Body of pancreas (tissue), 4 donors: ENCODE measurements at regions not wholly inside any gene's neighbourhood (a gene's known extent, or its start where the extent isn't known, plus 50 kb on each side); places are given as distances from the start of the nearest gene placed in this dataset.

ENCODE experiments used
- ATAC-seq: fragments of 150-250 bp; one replicate; pipeline ENCODE4 v1.9.1; 2016
- DNase-seq, 4 donors: peaks; one replicate each; pipeline ENCODE4 v3.0.0-alpha.2; 2019
- H3K27ac ChIP-seq, 4 donors: fragments of 200-600 bp; sonication (generic); 1 replicate in 3 of 4; 2 replicates in 1 of 4; pipeline versions ENCODE4 v1.5.1 to v1.6.1; 2016 to 2019; ENCODE audit warnings: mild to moderate bottlenecking in 1 of 4, mixed read lengths in 1 of 4, moderate library complexity in 1 of 4
- H3K27me3 ChIP-seq, 2 donors: fragments of 200-600 bp; sonication (generic); one replicate each; pipeline ENCODE4 v1.6.0; 2016; ENCODE audit warnings: mild to moderate bottlenecking in 1 of 2
- H3K36me3 ChIP-seq, 2 donors: fragments of 200-600 bp; sonication (generic); replicated peaks in 1 of 2; 2 replicates each; pipeline ENCODE4 v1.5.1; 2016; ENCODE audit warnings: low read depth in 2 of 2; ENCODE audit not compliant: insufficient read depth in 1 of 2
- H3K4me1 ChIP-seq: fragments of 200-600 bp; sonication (generic); one replicate; pipeline ENCODE4 v1.6.0; 2016
- H3K4me3 ChIP-seq, 2 donors: fragments of 200-600 bp; sonication (generic); 1 replicate in 1 of 2; 2 replicates in 1 of 2; pipeline ENCODE4 v1.5.1; 2016 to 2019
- H3K9me3 ChIP-seq, 3 donors: fragments of 200-600 bp; sonication (generic); 1 replicate in 2 of 3; 2 replicates in 1 of 3; pipeline ENCODE4 v1.5.1; 2016
- POLR2A ChIP-seq, 3 donors: fragments of 450-650 bp; IDR thresholded peaks; one replicate each; pipeline ENCODE4 v1.6.1; 2016; ENCODE audit warnings: antibody characterized with exemption in 3 of 3, mild to moderate bottlenecking in 2 of 3
- WGBS, 2 donors: methylation state at CpG; one replicate each; pipeline ENCODE4 v1.1.5; 2017; 5-methylcytosine and 5-hydroxymethylcytosine counted together
- intact Hi-C: fragments of 100-400 bp; cut with DNase I; formaldehyde crosslinking; loops from one replicate; pipeline ENCODE4 v1.15.1; 2023
- TF ChIP-seq, protein P1 (sequence below), 7 experiments: fragments of 450-650 bp in 4 of 7; fragments of 200-600 bp in 3 of 7; sonication (generic) in 3 of 7; IDR thresholded peaks; one replicate each; pipeline ENCODE4 v1.5.1; 2016 to 2019; ENCODE audit warnings: antibody characterized with exemption in 7 of 7

DNA sequence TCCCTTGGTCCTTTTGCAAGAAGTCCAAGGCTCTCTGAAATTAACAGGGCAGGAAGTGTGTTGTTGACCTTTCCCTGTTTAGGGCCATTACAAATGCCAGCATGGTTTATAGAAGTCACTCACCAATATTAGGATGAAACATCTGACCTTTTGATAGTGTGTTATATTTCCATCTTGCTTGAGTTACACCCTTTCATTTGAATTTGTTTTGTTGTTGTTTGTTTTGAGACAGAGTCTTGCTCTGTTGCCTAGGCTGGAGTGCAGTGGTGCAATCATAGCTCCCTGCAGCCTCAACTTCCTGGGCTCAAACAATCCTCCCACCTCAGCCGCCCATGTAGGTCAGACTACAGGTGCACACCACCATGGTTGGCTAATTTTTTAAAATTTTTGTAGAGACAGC, 241.1 kb upstream of the USP9Y start:
- no peak for DNase-seq
- H3K36me3 ChIP-seq, result no peaks in the 10 kb centered on the region
- intact Hi-C loops, result no loop called here
- H3K27ac ChIP-seq, result no peak overlapping the region
- no peaks in the 10 kb centered on the region for H3K27me3 ChIP-seq
- no peak for ATAC-seq
- H3K4me3 ChIP-seq, result no peak overlapping the region
- WGBS, 2 donors, result 60 to 86% methylated on average over 1 of the region's 1 CpG
- no peaks in the 10 kb centered on the region for H3K9me3 ChIP-seq
- no peaks in the 10 kb centered on the region for H3K4me1 ChIP-seq
- TF ChIP-seq, protein P1, sequence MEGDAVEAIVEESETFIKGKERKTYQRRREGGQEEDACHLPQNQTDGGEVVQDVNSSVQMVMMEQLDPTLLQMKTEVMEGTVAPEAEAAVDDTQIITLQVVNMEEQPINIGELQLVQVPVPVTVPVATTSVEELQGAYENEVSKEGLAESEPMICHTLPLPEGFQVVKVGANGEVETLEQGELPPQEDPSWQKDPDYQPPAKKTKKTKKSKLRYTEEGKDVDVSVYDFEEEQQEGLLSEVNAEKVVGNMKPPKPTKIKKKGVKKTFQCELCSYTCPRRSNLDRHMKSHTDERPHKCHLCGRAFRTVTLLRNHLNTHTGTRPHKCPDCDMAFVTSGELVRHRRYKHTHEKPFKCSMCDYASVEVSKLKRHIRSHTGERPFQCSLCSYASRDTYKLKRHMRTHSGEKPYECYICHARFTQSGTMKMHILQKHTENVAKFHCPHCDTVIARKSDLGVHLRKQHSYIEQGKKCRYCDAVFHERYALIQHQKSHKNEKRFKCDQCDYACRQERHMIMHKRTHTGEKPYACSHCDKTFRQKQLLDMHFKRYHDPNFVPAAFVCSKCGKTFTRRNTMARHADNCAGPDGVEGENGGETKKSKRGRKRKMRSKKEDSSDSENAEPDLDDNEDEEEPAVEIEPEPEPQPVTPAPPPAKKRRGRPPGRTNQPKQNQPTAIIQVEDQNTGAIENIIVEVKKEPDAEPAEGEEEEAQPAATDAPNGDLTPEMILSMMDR (IDR thresholded peaks at IDR 0.05), result no peak
- TF ChIP-seq POLR2A (IDR thresholded peaks at IDR 0.05), result no peak

DNA sequence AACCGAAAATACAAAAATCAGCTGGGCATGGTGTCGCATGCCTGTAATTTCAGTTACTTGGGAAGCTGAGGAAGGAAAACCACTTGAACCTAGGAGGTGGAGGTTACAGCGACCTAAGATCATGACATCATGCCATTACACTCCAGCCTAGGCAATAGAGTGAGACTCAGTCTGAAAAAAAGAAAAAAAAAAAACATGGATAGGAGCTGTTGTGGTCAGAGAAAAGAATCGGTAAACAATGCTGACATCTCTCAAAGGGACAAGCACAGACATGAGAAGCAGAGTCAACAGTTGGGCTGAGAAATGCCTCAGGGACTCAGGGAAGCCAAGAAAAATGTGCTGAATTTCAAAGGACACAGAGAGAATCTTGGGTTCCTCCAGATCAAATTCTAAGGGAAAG, 236.9 kb upstream of the USP9Y start:
- no peak for TF ChIP-seq POLR2A (IDR thresholded peaks at IDR 0.05)
- TF ChIP-seq, protein P1 (IDR thresholded peaks at IDR 0.05), result no peak
- no peaks in the 10 kb centered on the region for H3K4me1 ChIP-seq
- H3K27ac ChIP-seq, result no peak overlapping the region
- no peaks in the 10 kb centered on the region for H3K36me3 ChIP-seq
- H3K27me3 ChIP-seq, result no peaks in the 10 kb centered on the region
- intact Hi-C loops, result no loop called here
- no peak for ATAC-seq
- 73 to 74% methylated on average over 3 to 4 of the region's 4 CpGs for WGBS, 2 donors
- H3K9me3 ChIP-seq, result no peaks in the 10 kb centered on the region
- no peak overlapping the region for H3K4me3 ChIP-seq
- no peak for DNase-seq

DNA sequence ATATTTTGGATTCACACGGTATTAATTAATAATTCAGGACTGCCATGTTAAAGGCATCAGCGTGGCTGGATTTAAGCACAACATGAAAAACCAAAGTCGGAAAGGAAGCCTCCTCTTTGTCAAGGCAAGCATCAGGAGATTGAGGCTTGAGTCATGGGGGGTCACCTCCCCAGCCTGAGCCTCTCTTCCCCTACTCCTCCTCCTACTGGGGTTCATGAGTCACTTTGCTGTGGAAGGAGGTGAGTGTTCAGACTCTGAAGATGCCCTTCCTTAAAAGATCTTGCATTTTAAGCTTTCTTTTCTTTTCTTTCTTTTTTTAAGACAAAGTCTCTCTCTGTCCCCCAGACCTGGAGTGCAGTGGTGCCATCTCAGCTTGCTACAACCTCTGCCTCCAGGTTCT, 235.3 kb upstream of the USP9Y start:
- H3K4me3 ChIP-seq, result no peak overlapping the region
- DNase-seq (no peak), ATAC-seq (no peak)
- H3K36me3 ChIP-seq, result no peaks in the 10 kb centered on the region
- no peak overlapping the region for H3K27ac ChIP-seq
- H3K4me1 ChIP-seq, result no peaks in the 10 kb centered on the region
- no peaks in the 10 kb centered on the region for H3K9me3 ChIP-seq
- no peaks in the 10 kb centered on the region for H3K27me3 ChIP-seq
- intact Hi-C loops, result no loop called here
- WGBS, 2 donors, result 75 to 93% methylated on average over 3 of the region's 3 CpGs
- TF ChIP-seq POLR2A (IDR thresholded peaks at IDR 0.05), result no peak
- TF ChIP-seq, protein P1 (IDR thresholded peaks at IDR 0.05), result no peak

DNA sequence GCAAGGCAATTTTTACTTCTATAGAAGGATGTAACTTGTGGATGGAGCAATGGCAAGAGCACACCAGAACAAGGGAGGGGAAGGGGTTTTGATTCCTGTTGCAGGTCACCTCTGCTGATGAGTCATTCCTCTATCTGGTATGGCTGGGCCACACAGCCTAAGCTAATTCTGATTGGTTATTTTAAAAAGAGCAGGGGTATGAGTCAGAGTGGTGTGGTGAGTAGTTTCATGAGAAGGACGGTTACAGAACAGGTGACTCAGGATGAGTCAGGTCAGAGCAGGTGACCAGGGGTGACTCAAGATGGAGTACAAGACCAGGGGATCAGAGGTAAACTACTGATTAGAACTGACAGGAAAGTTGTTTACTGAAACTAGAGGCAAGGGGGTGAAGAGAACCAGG, 231.9 kb upstream of the USP9Y start:
- Histone ChIP-seq H3K27me3 (no peaks in the 10 kb centered on the region), H3K4me3 (no peak overlapping the region), H3K9me3 (no peaks in the 10 kb centered on the region), H3K27ac (no peak overlapping the region), H3K36me3 (no peaks in the 10 kb centered on the region), H3K4me1 (no peaks in the 10 kb centered on the region)
- DNase-seq (no peak), ATAC-seq (no peak)
- no peak for TF ChIP-seq POLR2A (IDR thresholded peaks at IDR 0.05)
- TF ChIP-seq, protein P1 (IDR thresholded peaks at IDR 0.05), result no peak
- intact Hi-C loops, result no loop called here
- 30 to 41% methylated on average over 1 of the region's 1 CpG for WGBS, 2 donors

DNA sequence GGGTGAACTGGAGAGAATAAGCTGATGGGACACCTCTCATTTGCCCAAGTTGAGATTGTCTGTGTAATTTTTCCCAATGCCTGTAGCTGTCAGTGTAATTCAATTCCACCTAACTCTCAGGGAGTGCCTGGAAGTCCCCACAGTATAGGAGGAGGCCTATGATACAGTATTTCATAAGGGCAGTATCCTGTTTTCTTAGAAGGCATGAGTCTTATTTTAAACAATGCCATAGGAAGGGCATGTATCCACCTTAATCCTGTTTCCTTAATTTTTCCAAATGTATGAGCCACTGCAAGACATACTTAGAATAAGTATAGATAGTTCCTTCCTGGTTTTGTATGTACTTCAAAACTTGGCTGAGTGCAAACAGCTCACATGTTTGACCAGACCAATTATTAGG, 226.6 kb upstream of the USP9Y start:
- no peak for TF ChIP-seq POLR2A (IDR thresholded peaks at IDR 0.05)
- TF ChIP-seq, protein P1 (IDR thresholded peaks at IDR 0.05), result no peak
- no peak for DNase-seq
- Histone ChIP-seq H3K9me3 (no peaks in the 10 kb centered on the region), H3K27me3 (no peaks in the 10 kb centered on the region), H3K4me3 (no peak overlapping the region), H3K27ac (no peak overlapping the region), H3K36me3 (no peaks in the 10 kb centered on the region), H3K4me1 (no peaks in the 10 kb centered on the region)
- intact Hi-C loops, result no loop called here
- no peak for ATAC-seq
